ENCODE measurements at regions not wholly inside any gene's neighbourhood (a gene's known extent, or its start where the extent isn't known, plus 50 kb on each side); places are given as distances from the start of the nearest gene placed in this dataset.

- no peaks in the 10 kb centered on the region for H3K9me3 ChIP-seq
- no peaks in the 10 kb centered on the region for H3K4me1 ChIP-seq
- no peak overlapping the region for H3K4me3 ChIP-seq
- H3K36me3 ChIP-seq, result no peaks in the 10 kb centered on the region
- H3K27ac ChIP-seq, result no peak overlapping the region
- WGBS (ENCODE audit: insufficient coverage, low coverage, low lambda C conversion rate, missing lambda C conversion rate), result 67% methylated on average over 3 of the region's 3 CpGs
- no peaks in the 10 kb centered on the region for H3K27me3 ChIP-seq
- TF ChIP-seq POLR2A (IDR thresholded peaks at IDR 0.05), result no peak
- no peak for TF ChIP-seq CTCF (IDR thresholded peaks at IDR 0.05)
- DNase-seq (no peak), ATAC-seq (no peak)
- intact Hi-C loops (cut with DNase I), result no loop called here
Measured at GRCh38 chr9:32837551-32838058, 54.3 kb downstream of the TMEM215 start.

- H3K4me1 ChIP-seq, result no peaks in the 10 kb centered on the region
- no peaks in the 10 kb centered on the region for H3K9me3 ChIP-seq
- no peak overlapping the region for H3K27ac ChIP-seq
- WGBS (ENCODE audit: insufficient coverage, low coverage, low lambda C conversion rate, missing lambda C conversion rate), result 68% methylated on average over 6 of the region's 7 CpGs
- DNase-seq (no peak), ATAC-seq (no peak)
- no peaks in the 10 kb centered on the region for H3K27me3 ChIP-seq
- intact Hi-C loops (cut with DNase I), result no loop called here
- H3K36me3 ChIP-seq, result no peaks in the 10 kb centered on the region
- no peak overlapping the region for H3K4me3 ChIP-seq
- no peak for TF ChIP-seq POLR2A (IDR thresholded peaks at IDR 0.05)
- TF ChIP-seq CTCF (IDR thresholded peaks at IDR 0.05), result no peak
Measured at GRCh38 chr9:32839013-32839885, 55.9 kb downstream of the TMEM215 start.

- WGBS (ENCODE audit: insufficient coverage, low coverage, low lambda C conversion rate, missing lambda C conversion rate), result 55% methylated on average over 2 of the region's 2 CpGs
- Histone ChIP-seq H3K27me3 (no peaks in the 10 kb centered on the region), H3K4me1 (no peaks in the 10 kb centered on the region), H3K4me3 (no peak overlapping the region), H3K27ac (no peak overlapping the region), H3K9me3 (no peaks in the 10 kb centered on the region), H3K36me3 (no peaks in the 10 kb centered on the region)
- DNase-seq (no peak), ATAC-seq (no peak)
- intact Hi-C loops (cut with DNase I), result no loop called here
- TF ChIP-seq CTCF (IDR thresholded peaks at IDR 0.05) (no peak), POLR2A (IDR thresholded peaks at IDR 0.05) (no peak)
Measured at GRCh38 chr9:32841314-32841713, 58.0 kb downstream of the TMEM215 start.

- H3K4me3 ChIP-seq, result no peak overlapping the region
Measured at GRCh38 chr9:32843295-32843694, 60.0 kb downstream of the TMEM215 start.

More at GRCh38 chr9:32843295-32843694, 60.0 kb downstream of the TMEM215 start:
- 38% methylated on average over 1 of the region's 1 CpG for WGBS (ENCODE audit: insufficient coverage, low coverage, low lambda C conversion rate, missing lambda C conversion rate)
- intact Hi-C loops (cut with DNase I), result no loop called here
- no peak for DNase-seq
- H3K27me3 ChIP-seq, result no peaks in the 10 kb centered on the region
- H3K4me1 ChIP-seq, result no peaks in the 10 kb centered on the region
- H3K36me3 ChIP-seq, result no peaks in the 10 kb centered on the region
- no peaks in the 10 kb centered on the region for H3K9me3 ChIP-seq
- no peak for ATAC-seq
- no peak overlapping the region for H3K27ac ChIP-seq
- TF ChIP-seq POLR2A (IDR thresholded peaks at IDR 0.05), result no peak
- no peak for TF ChIP-seq CTCF (IDR thresholded peaks at IDR 0.05)
